Astrocyte (in vitro differentiated cells and primary cell): ENCODE measurements at regions not wholly inside any gene's neighbourhood (a gene's known extent, or its start where the extent isn't known, plus 50 kb on each side); places are given as distances from the start of the nearest gene placed in this dataset.

ENCODE experiments used
- CTCF ChIP-seq: IDR thresholded peaks from 2 replicates; pipeline ENCODE4 v1.5.1; 2011; ENCODE audit warnings: low read depth, mild to moderate bottlenecking, inconsistent platforms, low read length, moderate library complexity; ENCODE audit not compliant: insufficient read depth
- EZH2 ChIP-seq: IDR thresholded peaks from 2 replicates; pipeline ENCODE4 v1.6.1; 2012; ENCODE audit warnings: mild to moderate bottlenecking, low read length, inconsistent platforms; ENCODE audit not compliant: insufficient read depth

- no peak for TF ChIP-seq CTCF
- no peak for TF ChIP-seq EZH2
These were observed 559.5 kb downstream of the DMRTA1 start for GRCh38 chr9:23006127-23006526.
